ENCODE measurements at regions not wholly inside any gene's neighbourhood (a gene's known extent, or its start where the extent isn't known, plus 50 kb on each side); places are given as distances from the start of the nearest gene placed in this dataset.
A peak's percentile ranks its signal among the peaks of the same experiment; 100 is the strongest.
"Not testable (repeated sequence)": the region's sequence is repeated elsewhere in the genome, so short reads cannot be mapped to it uniquely, and the experiment has no call there.

GRCh38 chr21:28423521-28424190 lies 569.0 kb downstream of the LTN1 start:
- no peak for DNase-seq (ENCODE audit: low spot score)

DNA sequence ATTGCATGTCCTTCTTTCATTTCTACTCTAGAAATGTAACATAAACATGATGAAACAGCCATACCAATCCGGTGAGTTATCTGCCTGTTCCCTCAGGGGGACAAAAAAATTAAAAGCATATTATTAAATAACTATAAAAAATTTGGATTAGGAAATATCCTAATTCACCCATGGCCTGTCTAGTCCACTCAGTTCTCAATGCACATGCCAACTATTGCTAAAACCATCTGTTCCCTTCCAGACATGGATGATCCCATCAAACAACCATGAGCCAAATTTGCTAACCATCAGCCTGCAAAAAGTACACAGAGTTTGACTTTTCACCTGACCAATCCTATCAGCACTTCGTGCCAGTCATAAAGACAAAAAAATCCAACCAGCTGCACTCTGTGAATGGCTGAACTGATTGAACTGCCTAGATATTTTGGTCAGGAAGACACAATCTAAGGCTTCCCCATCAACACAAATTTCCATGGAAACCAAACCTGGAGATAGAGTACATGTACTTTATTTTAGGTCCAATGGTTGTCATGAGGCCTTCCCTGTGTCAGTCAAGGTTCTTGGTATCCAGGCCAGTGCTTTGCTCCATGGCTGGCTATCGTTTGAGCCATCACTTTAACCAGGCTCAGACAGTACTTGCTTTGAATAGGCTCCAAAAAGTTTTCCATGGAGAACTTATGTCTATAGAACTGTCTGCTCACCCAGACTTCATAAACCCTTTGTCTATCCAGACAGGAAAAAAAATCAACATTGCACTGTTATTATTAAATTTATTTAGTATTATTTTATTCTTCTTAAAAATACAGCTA lies 570.8 kb downstream of the LTN1 start:
- no peak for DNase-seq (ENCODE audit: low spot score)

DNA sequence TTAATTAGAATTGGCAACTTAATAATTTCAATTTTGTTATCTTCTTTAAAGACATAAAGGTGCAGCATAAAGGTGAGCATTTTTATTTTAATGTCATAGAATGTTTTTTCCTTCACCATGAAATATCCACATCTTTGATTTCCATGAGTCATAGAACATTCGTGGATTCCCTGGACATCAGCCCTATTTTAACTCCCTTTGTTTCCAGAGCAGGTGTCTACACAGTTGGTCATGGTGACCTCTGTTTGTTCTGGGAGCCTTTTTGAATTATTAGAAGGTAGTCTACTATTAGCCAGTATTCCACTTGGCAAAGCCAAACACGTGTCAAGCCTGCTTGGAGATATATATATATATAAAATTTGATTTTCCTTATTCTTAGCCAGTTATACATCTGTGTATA lies 572.9 kb downstream of the LTN1 start:
- DNase-seq (ENCODE audit: low spot score): no peak

- no peak for DNase-seq (ENCODE audit: low spot score)
These were observed 573.8 kb downstream of the LTN1 start for GRCh38 chr21:28418726-28419514.

- no peak for DNase-seq (ENCODE audit: low spot score)
These were observed 582.4 kb downstream of the LTN1 start for GRCh38 chr21:28410256-28410655.

- no peak for DNase-seq (ENCODE audit: low spot score)
These were observed 590.1 kb downstream of the LTN1 start for GRCh38 chr21:28402616-28402989.

GRCh38 chr21:28397040-28397439 lies 595.6 kb downstream of the LTN1 start:
- no peak for DNase-seq (ENCODE audit: low spot score)

GRCh38 chr21:28396421-28396820 lies 596.3 kb downstream of the LTN1 start:
- DNase-seq (ENCODE audit: low spot score): no peak

GRCh38 chr21:28393279-28393678 lies 599.4 kb downstream of the LTN1 start:
- peak; percentile 93 for DNase-seq (ENCODE audit: low spot score)

DNA sequence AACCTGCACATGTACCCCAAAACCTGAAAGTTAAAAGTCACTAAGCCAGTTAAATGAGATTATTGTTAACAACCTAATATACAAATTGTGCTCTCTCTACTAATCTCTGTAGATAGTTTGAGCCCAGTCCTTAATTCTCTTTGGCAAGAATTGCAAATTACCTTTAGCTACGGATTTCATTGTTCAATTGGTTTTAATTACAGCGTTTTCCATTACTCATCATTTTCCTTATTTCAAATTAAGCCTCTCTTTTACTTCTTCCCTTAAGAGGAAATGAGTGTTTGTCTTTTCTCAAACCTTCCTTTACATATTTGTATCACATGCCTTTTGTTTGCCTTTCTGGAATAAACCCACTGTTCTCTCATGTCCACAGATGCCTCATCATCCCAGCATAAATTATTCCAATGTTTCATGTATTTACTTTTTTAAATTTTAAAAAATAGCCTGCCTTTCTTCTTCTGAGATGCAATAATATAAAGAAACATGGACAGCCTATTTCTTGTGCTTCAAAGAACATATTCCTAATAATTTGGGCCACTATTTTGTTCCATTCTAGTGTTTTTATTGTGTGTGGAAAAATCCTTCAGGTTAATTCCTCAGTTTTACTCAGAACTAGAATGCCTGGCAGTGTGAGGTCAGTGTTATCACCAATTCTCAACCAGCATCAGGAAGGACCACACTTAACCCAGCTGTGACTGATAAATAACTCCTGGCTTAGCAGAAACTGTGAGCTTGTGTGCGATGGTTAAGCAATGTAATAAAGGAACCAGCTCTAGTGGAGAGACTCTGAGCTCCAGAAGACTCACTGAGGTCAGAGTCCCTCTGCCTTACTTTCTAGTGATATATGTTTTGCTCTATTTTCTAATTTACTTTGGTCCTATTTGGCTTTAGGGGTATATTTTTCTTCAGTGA lies 600.5 kb downstream of the LTN1 start:
- DNase-seq (ENCODE audit: low spot score): no peak

- DNase-seq (ENCODE audit: low spot score): no peak
These were observed 605.5 kb downstream of the LTN1 start for GRCh38 chr21:28387220-28387619.

- no peak for DNase-seq (ENCODE audit: low spot score)
These were observed 606.8 kb downstream of the LTN1 start for GRCh38 chr21:28385845-28386244.

DNA sequence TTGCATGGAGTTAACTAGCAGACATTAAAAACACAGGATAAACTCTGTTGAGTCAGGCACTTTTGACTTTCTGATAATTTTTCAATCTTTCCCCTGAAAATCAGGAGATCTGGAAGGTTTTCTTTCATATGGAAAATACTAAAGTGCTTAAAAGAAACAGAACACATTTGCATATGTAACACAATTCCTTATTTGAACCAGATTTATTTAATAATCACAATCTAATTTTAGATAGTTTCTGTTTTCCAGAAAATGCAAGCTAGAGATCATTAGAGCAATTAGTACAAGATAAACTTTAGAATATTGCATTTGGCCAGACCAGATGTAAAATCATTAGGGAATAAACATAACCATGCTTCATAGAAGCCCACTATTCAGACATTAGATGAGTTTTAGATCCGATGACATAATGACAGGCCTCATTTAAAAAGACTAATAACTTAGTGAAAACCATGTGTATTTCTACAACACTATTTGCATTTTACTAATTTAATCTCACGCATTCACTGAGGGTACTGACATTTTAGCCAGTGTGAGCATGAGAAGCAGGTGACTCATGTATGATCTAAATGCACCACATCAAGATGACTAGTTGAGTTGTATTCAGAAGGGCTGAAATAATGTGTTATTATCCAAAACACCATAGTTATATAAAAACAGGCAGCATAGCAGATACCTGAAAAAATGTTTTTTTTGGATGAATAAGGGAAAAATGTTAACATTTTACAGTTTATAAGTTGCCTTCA lies 611.5 kb downstream of the LTN1 start:
- not testable (repeated sequence) for DNase-seq (ENCODE audit: low spot score)

DNA sequence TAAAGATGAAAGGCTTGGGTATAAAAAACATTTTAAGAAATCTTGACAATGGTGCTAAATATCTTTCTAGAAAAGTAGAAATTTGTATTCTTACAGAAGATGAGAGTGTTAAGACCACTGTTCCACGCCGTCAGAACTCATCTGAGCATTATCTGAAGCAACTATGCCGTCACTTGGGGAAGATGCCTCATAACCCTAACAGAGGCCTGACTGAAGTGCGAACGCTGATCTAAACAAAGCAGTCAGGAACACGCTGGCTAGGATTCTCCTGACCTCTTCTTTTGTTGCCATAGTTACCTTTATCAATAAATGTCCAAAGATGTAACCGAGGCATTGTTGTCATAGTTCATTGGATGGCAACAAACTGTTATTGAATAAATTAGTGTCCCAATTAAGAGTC lies 612.4 kb downstream of the LTN1 start:
- DNase-seq (ENCODE audit: low spot score): no peak

GRCh38 chr21:28378026-28378425 lies 614.7 kb downstream of the LTN1 start:
- no peak for DNase-seq (ENCODE audit: low spot score)

- no peak for DNase-seq (ENCODE audit: low spot score)
These were observed 616.8 kb downstream of the LTN1 start for GRCh38 chr21:28375708-28376385.

DNA sequence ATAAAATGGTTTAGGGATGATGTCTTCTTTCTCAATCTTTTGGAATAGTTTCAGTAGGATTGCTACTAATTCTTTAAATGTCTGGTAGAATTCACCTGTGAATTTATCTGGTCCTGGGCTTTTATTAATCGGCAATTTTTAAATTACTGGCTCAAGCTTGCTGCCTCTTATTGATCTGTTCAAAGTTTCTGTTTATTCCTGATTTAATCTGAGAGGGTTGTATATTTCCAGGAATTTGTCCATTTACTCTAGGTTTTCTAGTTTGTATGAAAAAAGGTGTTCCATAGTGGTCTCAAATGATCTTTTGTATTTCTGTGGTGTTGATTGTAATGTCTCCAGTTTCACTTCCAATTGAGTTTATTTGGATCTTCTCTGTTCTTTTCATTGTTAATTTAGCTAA lies 617.8 kb downstream of the LTN1 start:
- DNase-seq (ENCODE audit: low spot score): no peak

- no peak for DNase-seq (ENCODE audit: low spot score)
These were observed 621.0 kb downstream of the LTN1 start for GRCh38 chr21:28371713-28372112.

GRCh38 chr21:28359300-28359699 lies 633.4 kb downstream of the LTN1 start:
- DNase-seq (ENCODE audit: low spot score): no peak

DNA sequence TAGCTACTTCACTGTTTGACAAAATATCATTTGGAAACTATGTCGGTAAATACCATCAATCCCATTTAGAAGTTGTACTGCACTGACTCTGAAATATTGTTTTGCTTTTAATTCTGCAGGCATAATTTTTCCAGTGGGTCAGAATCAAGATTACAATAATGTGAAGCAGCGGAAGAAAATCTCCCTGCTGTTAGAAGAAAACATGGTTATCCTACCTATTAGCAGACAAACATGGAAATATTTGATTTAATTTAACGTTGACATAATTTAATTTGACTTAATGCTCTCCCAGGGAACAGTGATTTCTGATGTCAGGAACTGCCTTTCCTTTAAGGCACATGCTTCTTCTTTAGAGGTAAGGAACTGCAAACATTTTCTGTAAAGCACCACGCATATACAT lies 634.0 kb downstream of the LTN1 start:
- no peak for DNase-seq (ENCODE audit: low spot score)

Measured in mucosa of gallbladder (tissue), 1 donor.